ENCODE measurements at regions not wholly inside any gene's neighbourhood (a gene's known extent, or its start where the extent isn't known, plus 50 kb on each side); places are given as distances from the start of the nearest gene placed in this dataset.

DNA sequence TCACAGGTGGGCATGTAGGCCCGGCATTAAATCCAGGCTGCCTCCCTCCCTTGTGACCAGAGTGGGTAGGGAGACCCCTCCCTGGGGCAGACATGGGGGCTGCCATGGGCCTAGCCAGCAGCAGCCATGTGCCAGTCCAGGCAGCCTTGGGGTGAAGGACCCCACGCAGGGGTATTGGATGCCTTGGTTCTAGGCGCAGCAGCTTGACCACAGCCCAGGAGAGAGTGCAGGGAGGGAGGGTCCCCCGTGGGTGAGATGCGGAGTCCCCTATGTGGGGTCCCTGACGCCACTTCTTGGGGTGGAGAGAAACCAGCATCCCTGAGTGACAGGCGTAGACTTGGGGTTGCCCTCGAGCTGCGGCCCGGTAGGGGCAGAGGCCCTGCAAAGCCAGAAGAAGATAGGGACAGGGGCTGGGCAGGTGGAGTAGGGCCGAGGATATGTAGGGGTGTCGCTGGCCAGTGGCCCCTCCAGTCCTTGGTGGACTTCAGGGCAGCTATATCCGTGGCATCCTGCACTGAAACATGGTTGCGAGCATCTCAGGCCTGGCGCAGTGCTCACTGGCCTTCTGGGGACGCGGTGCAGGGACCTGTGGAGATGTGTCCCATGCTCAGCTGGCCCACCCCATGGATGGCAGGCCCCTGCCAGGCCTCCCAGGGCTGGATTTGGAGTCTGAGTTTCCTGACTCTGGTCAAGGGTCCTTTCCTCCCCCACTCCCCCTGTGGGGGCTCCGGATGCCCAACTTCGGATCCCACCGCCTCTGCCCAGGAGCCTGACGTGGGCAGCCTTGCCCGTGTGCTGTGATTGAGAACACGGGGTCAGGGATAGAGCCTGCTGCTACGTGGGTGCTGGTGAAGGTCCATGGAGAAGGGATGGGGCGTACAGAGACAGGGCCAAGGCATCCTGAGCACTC lies 1179.8 kb downstream of the BRD1 start:
- in situ Hi-C loops (cut with HindIII; ENCODE audit: low sequenced_read_pairs): no loop called here

DNA sequence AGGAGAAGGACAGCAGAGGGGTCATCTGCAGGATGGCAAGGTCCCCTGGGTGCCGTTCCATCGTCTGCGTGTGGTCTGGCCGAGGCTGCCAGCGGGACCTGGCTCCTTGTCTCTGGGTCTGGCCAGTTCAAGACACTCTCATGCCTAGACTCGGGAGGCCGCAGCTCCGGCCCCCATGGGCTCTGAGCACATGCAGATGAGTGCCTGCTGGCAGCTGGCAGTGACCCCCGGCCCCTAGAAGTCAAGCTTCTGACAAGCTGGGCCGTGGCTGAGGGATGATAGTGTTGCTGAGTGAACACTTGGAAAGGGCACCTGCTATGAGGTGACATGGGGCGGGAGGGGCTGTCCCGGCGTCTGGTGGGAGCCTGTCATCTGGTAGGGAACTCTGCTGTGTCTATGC lies 1180.6 kb downstream of the BRD1 start:
- in situ Hi-C loops (cut with HindIII; ENCODE audit: low sequenced_read_pairs): no loop called here

DNA sequence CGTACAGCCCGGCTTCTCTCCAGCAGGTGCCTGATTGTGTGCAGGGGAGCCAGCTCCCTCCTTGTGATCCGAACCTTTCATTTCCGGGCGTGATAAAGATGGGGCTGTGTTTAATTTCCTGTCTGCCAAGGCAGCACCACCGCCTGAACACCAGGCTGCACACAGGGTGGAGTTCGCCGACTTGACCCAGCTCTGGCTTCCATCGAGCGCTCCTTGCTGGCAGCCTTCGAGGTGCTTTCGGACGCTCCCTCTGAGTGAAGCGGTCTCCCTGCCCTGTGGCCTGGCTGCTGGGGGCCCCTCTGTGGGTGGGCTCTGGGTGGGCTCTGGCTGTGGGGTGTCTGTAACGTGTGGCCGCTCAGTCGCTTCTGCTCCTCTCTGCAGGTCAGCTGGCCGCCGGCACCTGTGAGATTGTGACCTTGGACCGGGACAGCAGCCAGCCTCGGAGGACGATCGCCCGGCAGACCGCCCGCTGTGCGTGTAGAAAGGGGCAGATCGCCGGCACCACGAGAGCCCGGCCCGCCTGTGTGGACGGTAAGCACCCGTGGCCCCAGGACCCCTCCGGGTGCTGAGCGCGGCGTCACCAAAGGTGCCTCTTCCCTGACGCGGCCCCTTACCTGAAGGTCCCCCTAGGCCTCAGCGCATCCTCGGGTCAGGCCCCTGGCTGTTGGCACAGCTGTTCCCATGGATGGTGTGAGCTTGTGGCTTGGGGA lies 1181.3 kb downstream of the BRD1 start:
- in situ Hi-C loops (cut with HindIII; ENCODE audit: low sequenced_read_pairs): no loop called here

DNA sequence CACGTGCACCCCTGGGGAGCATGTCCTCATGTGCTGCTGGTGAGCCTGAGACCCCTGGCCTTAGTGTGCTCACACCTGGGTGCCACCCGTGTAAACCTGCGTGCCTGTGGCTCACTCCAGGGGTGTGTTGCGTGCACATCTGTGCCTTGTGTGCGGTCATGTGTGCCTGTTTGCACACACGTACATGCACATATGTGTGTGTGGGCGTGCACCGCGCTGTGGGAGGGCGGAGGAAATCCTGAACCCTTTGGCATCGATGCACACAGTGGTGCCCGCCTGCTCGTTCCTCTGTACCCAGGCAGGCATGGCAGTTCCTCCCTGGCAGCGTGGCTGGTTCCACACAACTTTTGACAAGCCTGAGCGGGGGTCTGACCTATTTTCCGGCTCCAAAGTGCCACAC lies 1181.9 kb downstream of the BRD1 start:
- in situ Hi-C loops (cut with HindIII; ENCODE audit: low sequenced_read_pairs): no loop called here

DNA sequence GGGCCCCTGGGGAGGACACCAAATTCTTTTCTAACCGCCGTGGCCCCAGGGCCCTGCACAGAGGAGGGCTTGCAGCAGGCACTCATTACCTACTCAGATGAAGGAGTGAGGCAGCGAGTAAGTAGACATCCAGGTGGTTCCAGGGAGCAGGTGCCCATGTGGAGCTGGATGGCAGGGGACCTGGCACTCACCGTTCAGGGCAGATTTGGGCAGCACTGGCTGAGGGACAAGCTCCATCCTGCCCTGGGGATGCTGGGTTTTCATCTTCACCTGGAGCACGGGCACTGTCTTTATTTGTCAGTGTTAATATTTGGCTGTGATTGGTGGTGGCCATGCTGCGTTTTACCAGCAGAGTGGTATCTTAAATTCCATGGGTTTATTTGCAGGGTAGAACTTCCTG lies 1182.7 kb downstream of the BRD1 start:
- in situ Hi-C loops (cut with HindIII; ENCODE audit: low sequenced_read_pairs): no loop called here

DNA sequence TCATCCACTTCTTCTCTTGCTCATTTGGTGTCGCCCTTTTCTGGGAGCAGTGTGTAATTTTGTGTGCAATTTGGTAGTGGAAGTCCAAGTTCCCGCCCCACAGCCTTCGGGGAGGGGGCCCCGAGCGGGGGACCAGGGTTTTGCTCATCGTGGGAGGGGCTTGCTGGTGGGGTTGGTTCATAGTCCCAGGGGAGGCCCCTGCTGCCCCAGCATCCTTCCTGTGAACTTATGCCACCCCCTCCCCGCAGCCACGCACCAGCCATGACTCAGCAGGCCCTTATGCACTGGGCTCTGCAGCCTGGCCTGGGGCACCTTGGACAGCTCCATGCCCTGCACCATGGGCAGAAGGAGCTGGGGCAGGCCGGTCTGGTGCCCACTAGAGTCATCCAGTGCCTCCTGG lies 1183.6 kb downstream of the BRD1 start:
- in situ Hi-C loops (cut with HindIII; ENCODE audit: low sequenced_read_pairs): no loop called here

DNA sequence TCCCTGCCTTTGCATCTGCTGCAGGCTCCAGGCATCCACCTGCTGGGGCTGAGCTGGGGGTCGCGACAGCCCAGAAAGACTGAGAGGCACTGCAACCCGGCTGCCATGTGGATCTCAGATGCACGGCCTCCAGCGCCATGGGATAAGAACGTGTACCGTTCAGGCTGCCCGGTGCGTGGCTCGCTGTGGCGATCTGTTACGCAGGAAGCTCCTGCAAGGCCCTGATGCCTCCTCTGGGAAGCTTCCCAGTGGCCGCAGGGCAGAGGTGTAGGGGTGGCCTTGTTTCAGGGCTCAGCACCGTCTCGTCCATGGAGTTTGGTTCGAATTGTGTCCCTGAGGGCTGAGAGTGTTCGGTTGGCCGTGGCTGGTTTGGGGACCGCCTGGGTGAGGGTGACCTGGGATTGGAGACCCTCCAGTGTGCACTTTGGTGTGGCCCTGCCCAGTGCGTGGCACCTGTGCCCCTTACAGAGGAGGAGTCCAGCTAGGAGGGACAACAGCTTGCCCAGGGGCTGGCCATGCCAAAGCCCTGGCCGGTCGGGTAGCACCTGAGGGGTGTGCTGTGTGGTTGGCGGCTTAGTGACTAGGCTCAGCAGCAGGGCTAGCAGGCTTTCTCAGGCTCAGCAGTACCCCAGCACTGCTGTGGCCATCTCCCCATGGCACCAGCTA lies 1184.5 kb downstream of the BRD1 start:
- in situ Hi-C loops (cut with HindIII; ENCODE audit: low sequenced_read_pairs): no loop called here

DNA sequence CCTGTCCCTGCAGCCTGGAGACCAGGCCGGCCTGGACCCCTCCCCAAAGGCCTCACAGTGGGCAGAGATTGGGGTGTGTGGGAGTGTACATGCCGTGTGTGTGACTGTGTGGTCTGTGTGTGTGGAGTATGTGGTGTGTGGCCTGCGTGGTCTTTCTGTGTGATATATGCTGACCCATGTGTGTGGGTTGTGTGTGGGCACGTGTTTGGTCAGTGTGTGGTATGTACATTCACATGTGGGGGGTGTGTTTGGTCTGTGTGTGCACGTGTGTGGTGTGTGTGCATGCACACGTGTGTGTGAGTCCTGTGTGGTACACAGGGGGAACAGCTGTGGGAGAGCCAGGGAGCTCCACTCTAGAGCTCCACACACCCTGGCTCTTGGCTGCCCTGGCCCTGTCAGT lies 1185.1 kb downstream of the BRD1 start:
- in situ Hi-C loops (cut with HindIII; ENCODE audit: low sequenced_read_pairs): no loop called here

DNA sequence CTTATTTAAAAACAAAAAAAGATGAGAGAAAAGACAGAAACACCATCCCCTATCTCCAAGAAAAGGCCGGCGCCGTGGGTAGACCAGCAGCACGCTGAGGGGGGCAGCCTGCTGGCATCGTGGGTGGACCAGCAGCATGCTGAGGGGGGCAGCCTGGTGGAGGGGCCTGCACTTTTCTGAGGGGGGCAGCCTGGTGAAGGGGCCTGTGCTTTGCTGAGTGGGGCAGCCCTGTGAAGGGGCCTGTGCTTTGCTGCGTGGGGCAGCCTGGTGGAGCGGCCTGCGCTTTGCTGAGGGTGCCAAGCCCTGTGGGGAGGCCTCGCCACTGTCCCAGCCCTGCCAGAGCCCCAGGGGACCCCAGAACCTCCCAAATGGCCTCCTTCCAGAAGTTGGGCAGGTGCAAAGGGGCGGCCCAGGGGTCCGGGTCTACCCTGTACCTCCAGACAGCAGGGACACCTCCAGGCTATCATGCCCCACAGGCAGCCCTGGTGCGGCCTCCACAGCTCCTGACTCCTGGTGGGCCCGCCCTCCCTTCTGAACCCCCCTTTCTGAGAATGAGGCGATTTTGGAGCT lies 1185.7 kb downstream of the BRD1 start:
- in situ Hi-C loops (cut with HindIII; ENCODE audit: low sequenced_read_pairs): no loop called here

DNA sequence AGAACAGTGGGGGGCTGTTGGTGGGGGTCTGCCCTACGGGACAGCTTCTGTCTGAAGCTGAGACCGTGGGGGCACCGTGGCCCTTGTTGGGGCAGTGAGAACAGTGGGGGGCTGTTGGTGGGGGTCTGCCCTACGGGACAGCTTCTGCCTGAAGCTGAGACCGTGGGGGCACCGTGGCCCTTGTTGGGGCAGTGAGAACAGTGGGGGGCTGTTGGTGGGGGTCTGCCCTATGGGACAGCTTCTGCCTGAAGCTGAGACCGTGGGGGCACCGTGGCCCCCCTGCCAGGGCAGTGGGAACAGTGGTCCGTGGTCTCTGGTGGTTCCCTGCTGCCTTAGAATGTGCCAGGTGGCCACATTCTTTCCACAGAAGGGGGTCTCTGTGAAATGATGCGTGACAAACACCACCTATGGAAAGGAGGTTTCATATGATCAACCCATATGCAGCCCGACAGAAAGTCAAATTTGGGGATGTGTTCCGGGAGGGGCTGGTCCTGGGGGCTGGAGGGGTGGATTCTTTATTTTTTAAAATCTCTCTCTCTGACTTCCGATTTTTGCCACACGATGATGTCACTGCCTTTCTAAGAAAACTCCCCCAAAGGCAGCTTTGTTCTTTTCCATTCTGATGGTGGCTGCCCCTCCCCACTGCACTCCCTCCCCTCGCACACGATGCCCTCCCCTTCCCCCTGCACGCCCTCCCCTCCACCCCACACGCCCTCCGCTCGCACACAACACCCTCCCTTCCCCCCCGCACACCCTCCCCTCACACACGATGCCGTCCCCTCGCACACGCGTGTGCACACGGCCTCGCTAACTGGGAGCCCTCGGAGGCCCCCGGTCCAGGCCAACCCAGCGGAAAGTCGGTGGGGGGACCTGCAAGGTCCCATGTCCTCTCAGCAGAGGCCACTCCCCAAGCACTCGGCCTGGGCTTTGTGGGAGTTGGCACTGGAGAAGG lies 1186.5 kb downstream of the BRD1 start:
- in situ Hi-C loops (cut with HindIII; ENCODE audit: low sequenced_read_pairs): no loop called here

DNA sequence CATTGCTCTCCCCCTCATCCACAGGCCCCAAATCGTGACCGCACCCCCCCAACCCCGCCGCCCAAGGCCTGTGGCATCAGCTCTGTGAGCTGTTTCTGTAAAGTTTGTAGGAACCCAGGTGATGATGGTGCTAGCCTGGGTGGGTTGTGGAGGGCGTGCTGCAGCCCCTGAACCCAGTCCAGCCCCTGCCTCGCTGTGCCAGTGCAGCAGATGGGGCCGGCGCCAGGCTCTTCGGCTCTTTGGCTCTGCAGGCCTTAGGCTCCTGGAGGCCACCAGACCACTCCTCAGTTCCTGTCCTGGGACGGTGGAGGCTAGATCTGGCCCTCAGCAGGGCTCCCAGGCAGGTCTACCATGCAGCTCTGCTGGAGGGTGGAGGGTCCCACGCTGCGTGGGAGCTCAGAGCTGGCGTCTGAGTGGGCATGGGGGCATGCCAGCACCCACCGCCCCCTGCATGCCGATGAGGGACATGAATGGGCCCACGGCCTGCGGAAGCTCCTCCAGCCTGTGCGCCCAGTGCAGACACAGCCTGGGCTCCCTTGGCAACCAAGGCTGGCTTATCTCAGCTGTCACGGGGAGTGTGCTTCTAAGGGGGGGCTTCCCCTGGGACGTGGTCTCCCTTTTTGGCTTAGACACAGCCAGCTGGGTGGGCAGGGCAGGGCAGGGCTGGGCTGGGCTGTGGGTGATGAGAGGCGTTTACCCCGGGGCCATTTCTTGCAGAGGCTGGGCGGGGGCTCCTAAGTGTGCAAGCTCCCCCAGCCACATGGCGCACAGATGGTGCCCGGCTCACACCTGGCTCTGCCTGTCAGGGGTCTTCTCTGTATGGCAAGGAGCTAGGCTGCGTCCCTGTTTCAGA lies 1187.6 kb downstream of the BRD1 start:
- in situ Hi-C loops (cut with HindIII; ENCODE audit: low sequenced_read_pairs): no loop called here

DNA sequence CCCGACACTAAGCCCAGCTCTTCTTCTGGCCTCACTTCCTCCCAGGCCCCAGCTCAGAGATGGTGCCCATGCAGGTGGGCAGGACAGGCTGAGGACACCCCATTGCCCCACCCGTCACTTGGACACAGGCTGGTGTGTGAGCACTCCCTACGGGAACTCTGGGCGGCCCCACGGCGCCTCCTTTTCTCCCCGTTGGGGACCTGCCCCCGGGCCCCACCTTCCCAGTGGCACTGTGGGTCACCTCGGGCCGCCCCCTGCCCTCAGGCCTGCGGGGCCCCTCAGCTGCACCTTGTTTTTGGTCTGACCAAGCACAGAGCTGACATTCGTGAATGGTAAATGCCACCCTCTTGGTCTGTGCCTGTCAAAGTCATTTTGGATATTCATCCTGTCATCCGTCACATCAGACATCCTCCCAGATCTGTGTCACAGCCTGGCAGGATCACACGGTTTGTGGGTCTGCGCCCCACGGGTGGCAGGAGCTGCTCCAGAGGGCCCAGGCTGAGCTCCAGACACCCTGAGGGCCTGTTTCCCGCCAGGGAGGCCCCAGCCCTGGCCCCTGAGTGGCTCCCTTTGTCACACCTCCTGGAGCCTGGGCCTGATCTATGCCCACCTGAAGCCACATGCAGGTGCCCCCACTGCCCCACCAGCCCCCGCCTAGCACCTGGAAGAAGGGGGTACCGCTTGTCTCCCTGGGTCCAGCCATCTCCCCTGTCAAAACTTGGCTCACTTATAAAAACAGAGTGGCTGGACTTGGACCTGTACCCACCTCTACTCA lies 1188.5 kb downstream of the BRD1 start:
- in situ Hi-C loops (cut with HindIII; ENCODE audit: low sequenced_read_pairs): no loop called here

DNA sequence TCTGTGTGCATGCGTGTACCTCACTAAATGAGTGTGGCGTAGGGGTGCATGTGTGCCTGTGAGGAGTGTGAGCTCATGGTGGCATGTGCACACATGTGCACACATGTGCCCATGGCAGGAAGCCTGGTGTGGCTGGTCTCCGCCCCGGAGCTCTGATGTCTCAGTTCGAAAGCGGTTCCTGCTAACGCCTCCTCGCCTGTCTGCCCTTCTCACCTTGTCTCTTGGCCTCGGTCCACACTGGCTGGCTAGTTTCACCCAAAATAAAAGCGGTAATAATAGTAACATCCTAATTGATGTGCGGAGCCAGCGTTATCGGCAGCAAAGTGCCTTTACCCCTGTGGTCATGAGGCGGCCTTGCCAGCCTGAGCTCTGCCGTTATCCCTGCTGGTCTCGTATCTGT lies 1190.4 kb downstream of the BRD1 start:
- in situ Hi-C loops (cut with HindIII; ENCODE audit: low sequenced_read_pairs): no loop called here

DNA sequence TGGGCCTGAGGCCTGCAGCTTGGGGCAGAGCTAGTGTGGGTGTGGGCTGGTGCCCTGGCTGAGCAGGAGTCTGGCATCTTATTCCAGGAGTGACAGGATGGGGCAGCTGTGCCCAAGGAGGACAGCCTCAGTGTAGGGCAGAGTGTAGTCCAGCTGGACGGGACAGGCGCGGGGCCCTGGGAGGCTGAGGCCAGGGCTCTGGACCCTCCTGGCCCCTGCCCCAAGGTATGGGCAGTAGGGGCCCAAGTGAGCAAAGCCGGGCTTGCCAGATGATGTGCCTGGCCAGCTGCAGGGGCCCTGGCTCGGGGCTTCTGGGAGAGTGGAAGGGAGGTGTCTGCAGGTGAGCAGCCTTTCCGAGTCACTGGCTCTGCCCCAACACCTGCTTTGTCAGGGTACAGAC lies 1190.9 kb downstream of the BRD1 start:
- in situ Hi-C loops (cut with HindIII; ENCODE audit: low sequenced_read_pairs): no loop called here

DNA sequence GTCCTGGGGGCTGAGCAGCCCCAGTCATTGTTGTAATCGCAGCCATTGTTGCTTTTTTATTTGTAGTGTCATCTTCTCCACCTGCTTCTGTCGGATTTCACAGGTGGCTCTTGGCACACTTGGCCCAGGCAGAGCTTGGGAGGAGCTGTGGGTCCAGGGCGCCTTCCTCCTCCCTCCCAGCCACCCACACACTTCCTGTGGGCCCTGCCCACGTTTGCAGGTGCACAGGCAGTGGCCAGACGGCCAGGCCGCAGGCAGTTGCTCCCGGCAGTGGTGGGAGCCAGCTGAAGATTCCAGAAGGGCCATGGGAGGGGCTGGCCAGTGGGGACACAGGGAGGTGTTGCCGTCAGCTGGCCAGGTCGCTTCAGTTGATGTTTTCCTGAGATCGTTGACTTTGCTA lies 1191.9 kb downstream of the BRD1 start:
- in situ Hi-C loops (cut with HindIII; ENCODE audit: low sequenced_read_pairs): no loop called here

DNA sequence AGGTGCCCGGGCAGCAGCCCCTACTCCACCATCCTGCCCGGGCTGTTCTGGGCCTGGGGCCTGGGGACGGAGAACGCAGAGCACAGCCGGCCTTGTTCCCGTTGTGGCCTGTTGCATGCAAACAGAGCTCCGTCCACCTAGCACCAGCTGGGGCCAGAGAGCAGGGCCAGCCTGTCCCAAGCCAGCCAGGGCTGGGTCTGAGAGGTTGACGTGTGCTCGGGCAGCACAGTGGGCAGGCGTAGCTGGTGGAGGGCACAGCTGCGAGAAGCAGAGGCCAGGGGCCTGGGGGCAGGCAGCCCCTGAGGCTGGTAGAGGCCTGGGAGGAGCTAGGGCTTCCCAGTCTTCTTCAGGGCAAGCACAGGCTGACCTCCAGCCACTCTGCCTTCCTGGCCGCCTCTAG lies 1192.6 kb downstream of the BRD1 start:
- in situ Hi-C loops (cut with HindIII; ENCODE audit: low sequenced_read_pairs): no loop called here

DNA sequence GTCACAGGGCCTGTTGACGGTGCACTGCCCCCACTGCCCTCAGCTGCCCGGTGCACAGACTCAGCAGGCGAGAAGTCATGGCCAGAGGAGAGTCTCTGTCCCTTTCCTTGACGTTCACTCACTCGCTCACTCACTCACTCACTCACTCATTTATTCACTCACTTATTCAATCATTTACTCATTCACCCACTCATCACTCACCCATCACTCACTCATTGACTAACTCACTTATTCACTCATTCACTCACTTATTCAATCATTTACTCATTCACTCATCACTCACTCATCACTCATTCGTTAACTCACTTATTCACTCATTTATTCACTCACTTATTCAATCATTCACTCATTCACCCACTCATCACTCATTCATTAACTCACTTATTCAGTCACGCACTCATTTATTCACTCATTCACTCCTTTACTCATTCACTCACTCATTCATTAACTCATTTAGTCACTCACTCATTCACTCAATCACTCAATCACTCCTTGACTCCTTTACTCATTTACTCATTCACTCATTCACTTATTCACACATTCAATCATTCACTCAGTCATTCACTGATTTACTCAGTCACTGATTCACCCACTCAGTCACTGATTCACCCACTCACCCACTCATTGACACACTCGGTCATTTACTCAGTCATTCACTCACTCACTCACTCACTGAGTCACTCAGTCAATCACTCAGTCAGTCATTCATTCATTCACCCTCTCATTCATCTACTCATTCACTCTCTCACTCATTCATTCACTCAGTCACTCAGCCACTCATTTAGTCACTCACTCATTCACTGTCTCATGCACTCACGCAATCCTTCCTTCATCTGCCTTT lies 1193.5 kb downstream of the BRD1 start:
- in situ Hi-C loops (cut with HindIII; ENCODE audit: low sequenced_read_pairs): no loop called here

All from DLD1 (cell line).